OCI-LY3 (cell line): ENCODE measurements at regions not wholly inside any gene's neighbourhood (a gene's known extent, or its start where the extent isn't known, plus 50 kb on each side); places are given as distances from the start of the nearest gene placed in this dataset.
"Not testable (repeated sequence)": the region's sequence is repeated elsewhere in the genome, so short reads cannot be mapped to it uniquely, and the experiment has no call there.

Experiments
- EZH2phosphoT487 ChIP-seq: fragments of 200-600 bp; shearing (Covaris generic); IDR thresholded peaks from 2 replicates; pipeline ENCODE4 v1.6.1; 2018; ENCODE audit warnings: antibody characterized with exemption, mixed run types, low read depth
- TF ChIP-seq, protein P1 (sequence below): fragments of 200-600, 300-600 bp; sonication (generic); IDR thresholded peaks from 2 replicates; pipeline ENCODE4 v1.5.1; 2014; ENCODE audit warnings: antibody characterized with exemption, low read length, low read depth

DNA sequence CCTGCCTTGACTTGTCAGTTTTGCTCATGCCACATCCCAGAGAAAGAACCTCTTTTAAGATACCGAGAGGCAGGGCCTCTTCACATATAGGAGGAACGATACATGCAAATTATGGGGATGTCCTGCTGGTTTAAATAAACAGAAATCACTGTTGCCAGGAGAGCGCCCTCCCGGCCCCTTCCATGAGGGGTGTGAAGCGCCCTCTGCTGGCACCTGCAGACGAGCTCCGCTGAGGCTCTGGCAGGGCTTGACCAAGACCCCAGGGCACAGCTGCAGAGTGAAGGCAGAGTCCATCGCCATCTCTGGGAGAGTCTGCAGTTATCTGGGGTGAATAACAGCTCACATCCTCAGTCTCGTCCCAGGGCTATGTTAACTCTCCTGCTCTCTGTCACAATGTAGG, 468.8 kb downstream of the RPIA start:
- TF ChIP-seq, protein P1, sequence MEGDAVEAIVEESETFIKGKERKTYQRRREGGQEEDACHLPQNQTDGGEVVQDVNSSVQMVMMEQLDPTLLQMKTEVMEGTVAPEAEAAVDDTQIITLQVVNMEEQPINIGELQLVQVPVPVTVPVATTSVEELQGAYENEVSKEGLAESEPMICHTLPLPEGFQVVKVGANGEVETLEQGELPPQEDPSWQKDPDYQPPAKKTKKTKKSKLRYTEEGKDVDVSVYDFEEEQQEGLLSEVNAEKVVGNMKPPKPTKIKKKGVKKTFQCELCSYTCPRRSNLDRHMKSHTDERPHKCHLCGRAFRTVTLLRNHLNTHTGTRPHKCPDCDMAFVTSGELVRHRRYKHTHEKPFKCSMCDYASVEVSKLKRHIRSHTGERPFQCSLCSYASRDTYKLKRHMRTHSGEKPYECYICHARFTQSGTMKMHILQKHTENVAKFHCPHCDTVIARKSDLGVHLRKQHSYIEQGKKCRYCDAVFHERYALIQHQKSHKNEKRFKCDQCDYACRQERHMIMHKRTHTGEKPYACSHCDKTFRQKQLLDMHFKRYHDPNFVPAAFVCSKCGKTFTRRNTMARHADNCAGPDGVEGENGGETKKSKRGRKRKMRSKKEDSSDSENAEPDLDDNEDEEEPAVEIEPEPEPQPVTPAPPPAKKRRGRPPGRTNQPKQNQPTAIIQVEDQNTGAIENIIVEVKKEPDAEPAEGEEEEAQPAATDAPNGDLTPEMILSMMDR = not testable (repeated sequence)
- TF ChIP-seq EZH2phosphoT487 = not testable (repeated sequence)
